ENCODE measurements at regions not wholly inside any gene's neighbourhood (a gene's known extent, or its start where the extent isn't known, plus 50 kb on each side); places are given as distances from the start of the nearest gene placed in this dataset.
"Not testable (repeated sequence)": the region's sequence is repeated elsewhere in the genome, so short reads cannot be mapped to it uniquely, and the experiment has no call there.

- DNase-seq (ENCODE audit: low spot score, unreplicated experiment); H3K27ac Mint-ChIP-seq; H3K36me3 Mint-ChIP-seq (ENCODE audit: insufficient read depth); H3K4me1 Mint-ChIP-seq (ENCODE audit: low read depth); H3K27me3 Mint-ChIP-seq; H3K4me3 Mint-ChIP-seq (ENCODE audit: low read depth); H3K9me3 Mint-ChIP-seq (ENCODE audit: low read depth): not testable (repeated sequence)
- TF ChIP-seq CTCF (IDR thresholded peaks at IDR 0.05; ENCODE audit: unreplicated experiment) = peak; percentile 28
Measured at GRCh38 chr9:40177403-40177802, 821.9 kb downstream of the SPATA31A1 start.

- H3K27me3 Mint-ChIP-seq; H3K27ac Mint-ChIP-seq; H3K4me1 Mint-ChIP-seq (ENCODE audit: low read depth); DNase-seq (ENCODE audit: low spot score, unreplicated experiment); H3K4me3 Mint-ChIP-seq (ENCODE audit: low read depth); H3K9me3 Mint-ChIP-seq (ENCODE audit: low read depth); H3K36me3 Mint-ChIP-seq (ENCODE audit: insufficient read depth): not testable (repeated sequence)
Measured at GRCh38 chr9:40191403-40191802, 835.9 kb downstream of the SPATA31A1 start.

GRCh38 chr9:40192162-40192561 lies 836.7 kb downstream of the SPATA31A1 start:
- not testable (repeated sequence) for DNase-seq (ENCODE audit: low spot score, unreplicated experiment); H3K4me3 Mint-ChIP-seq (ENCODE audit: low read depth); H3K27me3 Mint-ChIP-seq; H3K9me3 Mint-ChIP-seq (ENCODE audit: low read depth); H3K4me1 Mint-ChIP-seq (ENCODE audit: low read depth); H3K27ac Mint-ChIP-seq; H3K36me3 Mint-ChIP-seq (ENCODE audit: insufficient read depth)

- not testable (repeated sequence) for H3K27ac Mint-ChIP-seq; H3K4me1 Mint-ChIP-seq (ENCODE audit: low read depth); DNase-seq (ENCODE audit: low spot score, unreplicated experiment); H3K4me3 Mint-ChIP-seq (ENCODE audit: low read depth); H3K9me3 Mint-ChIP-seq (ENCODE audit: low read depth); H3K36me3 Mint-ChIP-seq (ENCODE audit: insufficient read depth); H3K27me3 Mint-ChIP-seq
Measured at GRCh38 chr9:40196165-40196714, 840.8 kb downstream of the SPATA31A1 start.

GRCh38 chr9:40196803-40197202 lies 841.3 kb downstream of the SPATA31A1 start:
- not testable (repeated sequence) for DNase-seq (ENCODE audit: low spot score, unreplicated experiment); H3K9me3 Mint-ChIP-seq (ENCODE audit: low read depth); H3K4me3 Mint-ChIP-seq (ENCODE audit: low read depth); H3K36me3 Mint-ChIP-seq (ENCODE audit: insufficient read depth); H3K4me1 Mint-ChIP-seq (ENCODE audit: low read depth); H3K27ac Mint-ChIP-seq; H3K27me3 Mint-ChIP-seq

GRCh38 chr9:40221596-40222233 lies 866.2 kb downstream of the SPATA31A1 start:
- not testable (repeated sequence) for DNase-seq (ENCODE audit: low spot score, unreplicated experiment); H3K4me1 Mint-ChIP-seq (ENCODE audit: low read depth); H3K27ac Mint-ChIP-seq; H3K9me3 Mint-ChIP-seq (ENCODE audit: low read depth); H3K27me3 Mint-ChIP-seq; H3K4me3 Mint-ChIP-seq (ENCODE audit: low read depth); H3K36me3 Mint-ChIP-seq (ENCODE audit: insufficient read depth)

- not testable (repeated sequence) for H3K27ac Mint-ChIP-seq; H3K4me1 Mint-ChIP-seq (ENCODE audit: low read depth); H3K9me3 Mint-ChIP-seq (ENCODE audit: low read depth); H3K4me3 Mint-ChIP-seq (ENCODE audit: low read depth); H3K27me3 Mint-ChIP-seq; DNase-seq (ENCODE audit: low spot score, unreplicated experiment); H3K36me3 Mint-ChIP-seq (ENCODE audit: insufficient read depth)
Measured at GRCh38 chr9:40222617-40223200, 867.2 kb downstream of the SPATA31A1 start.

GRCh38 chr9:40223353-40223752 lies 867.9 kb downstream of the SPATA31A1 start:
- not testable (repeated sequence) for H3K9me3 Mint-ChIP-seq (ENCODE audit: low read depth); H3K4me1 Mint-ChIP-seq (ENCODE audit: low read depth); H3K27ac Mint-ChIP-seq; H3K4me3 Mint-ChIP-seq (ENCODE audit: low read depth); H3K36me3 Mint-ChIP-seq (ENCODE audit: insufficient read depth); H3K27me3 Mint-ChIP-seq
- peak; percentile 9 for DNase-seq (ENCODE audit: low spot score, unreplicated experiment)

Data from progenitor cell of endocrine pancreas (in vitro differentiated cells).